HepG2 (cell line): ENCODE measurements at regions not wholly inside any gene's neighbourhood (a gene's known extent, or its start where the extent isn't known, plus 50 kb on each side); places are given as distances from the start of the nearest gene placed in this dataset.

ENCODE experiments used
- ATAC-seq: fragments of 200-7000 bp; cut with Tn5 transposase; 3 replicates; pipeline ENCODE4 v1.9.1; 2020; ENCODE audit warnings: mild to moderate bottlenecking, moderate library complexity
- BruUV-seq: library from RNA; stranded (reverse); fragments of 400-500 nt; replicated peaks from 2 replicates; lab custom pipeline; 2021; lab: Mats Ljungman, UMichigan
- CTCF ChIA-PET: fragments of 300-600 bp; formaldehyde crosslinking; extraction: SDS; loops from one replicate; lab custom pipeline; 2021; ENCODE audit warnings: low total read pairs, inconsistent platforms, low intra/inter-chr PET ratio; lab: Yijun Ruan, JAX
- POLR2A ChIA-PET: fragments of 350-600 bp; sonication (Branson Sonifier 250); formaldehyde crosslinking; loops from one replicate; lab custom pipeline; 2020; ENCODE audit warnings: antibody characterized with exemption, inconsistent platforms; lab: Yijun Ruan, JAX
- DNase-seq: peaks from one replicate; pipeline ENCODE4 v3.0.0-alpha.2; 2015; ENCODE audit warnings: low spot score
- FAIRE-seq: peaks from 3 replicates; lab custom pipeline; 2011; peaks lifted over from hg19 to GRCh38; lab: Jason Lieb, UNC
- H2AFZ ChIP-seq: one replicate; pipeline ENCODE4 v1.6.1; 2011; ENCODE audit warnings: low read length, inconsistent platforms
- H3K27ac ChIP-seq: fragments of 300-600 bp; 3 replicates; pipeline ENCODE4 v1.8.0; 2011; ENCODE audit warnings: mixed run types, mild to moderate bottlenecking, mixed read lengths, low read length, inconsistent platforms; ENCODE audit not compliant: insufficient read depth; ENCODE audit errors: extremely low read length
- H3K27me3 ChIP-seq, 2 experiments: fragments of 200-600 bp in 1 of 2; 2 replicates in 1 of 2; 3 replicates in 1 of 2; pipeline versions ENCODE4 v1.6.0 to v1.8.0; 2011; ENCODE audit warnings: low read length in 2 of 2, mild to moderate bottlenecking in 2 of 2, moderate library complexity in 2 of 2, inconsistent platforms in 1 of 2; ENCODE audit not compliant: insufficient read depth in 2 of 2, control insufficient read depth in 1 of 2
- H3K36me3 ChIP-seq, 2 experiments: fragments of 200-600 bp in 1 of 2; replicated peaks in 1 of 2; 2 replicates in 1 of 2; 3 replicates in 1 of 2; pipeline versions ENCODE4 v1.5.1 to v1.8.0; 2011; ENCODE audit warnings: low read length in 2 of 2, inconsistent platforms in 1 of 2; ENCODE audit not compliant: insufficient read depth in 2 of 2, control insufficient read depth in 1 of 2
- H3K4me1 ChIP-seq: 2 replicates; pipeline ENCODE4 v1.5.1; 2012; ENCODE audit warnings: low read length, inconsistent platforms; ENCODE audit not compliant: insufficient read depth
- H3K4me2 ChIP-seq: 2 replicates; pipeline ENCODE4 v1.6.0; 2011; ENCODE audit warnings: low read depth, low read length, inconsistent platforms
- H3K4me3 ChIP-seq, 3 experiments: fragments of 200-600 bp in 1 of 3; sonication (generic), shearing (Covaris generic) in 1 of 3; replicated peaks in 1 of 3; 2 replicates each; pipeline ENCODE4 v1.5.1; 2011 to 2016; ENCODE audit warnings: low read length in 3 of 3, inconsistent platforms in 2 of 3, low read depth in 2 of 3, mild to moderate bottlenecking in 2 of 3, control low read depth in 1 of 3, mixed read lengths in 1 of 3; ENCODE audit not compliant: insufficient read depth in 1 of 3
- H3K79me2 ChIP-seq: one replicate; pipeline ENCODE4 v1.6.1; 2011; ENCODE audit warnings: low read length, inconsistent platforms; ENCODE audit not compliant: insufficient read depth
- H3K9ac ChIP-seq: 2 replicates; pipeline ENCODE4 v1.6.0; 2011; ENCODE audit warnings: mild to moderate bottlenecking, low read depth, low read length, inconsistent platforms; ENCODE audit not compliant: insufficient read depth
- H3K9me3 ChIP-seq: 2 replicates; pipeline ENCODE4 v1.5.1; 2012; ENCODE audit warnings: mild to moderate bottlenecking, low read length
- H4K20me1 ChIP-seq: 2 replicates; pipeline ENCODE4 v1.6.0; 2011; ENCODE audit warnings: inconsistent platforms, mild to moderate bottlenecking, low read length, moderate library complexity; ENCODE audit not compliant: insufficient read depth
- ATF1 ChIP-seq: IDR thresholded peaks from 2 replicates; pipeline ENCODE4 v1.6.1; 2016; ENCODE audit warnings: mild to moderate bottlenecking, control low read depth
- CEBPG ChIP-seq: IDR thresholded peaks from 2 replicates; pipeline ENCODE4 v1.6.1; 2016
- ELF4 ChIP-seq: sonication (generic); formaldehyde crosslinking; IDR thresholded peaks from 2 replicates; pipeline ENCODE4 v1.5.0; 2020; ENCODE audit warnings: missing genetic modification reagents, mild to moderate bottlenecking, moderate library complexity, borderline replicate concordance
- FOSL2 ChIP-seq: sonication (generic); formaldehyde crosslinking; IDR thresholded peaks from 2 replicates; pipeline ENCODE4 v1.4.0; 2020; ENCODE audit warnings: missing genetic modification reagents
- FOXP1 ChIP-seq, 2 experiments: fragments of 450-650 bp in 1 of 2; IDR thresholded peaks; 2 replicates each; pipeline ENCODE4 v1.6.1; 2017 to 2018; ENCODE audit warnings: antibody characterized with exemption in 1 of 2
- KAT8 ChIP-seq: IDR thresholded peaks from 2 replicates; pipeline ENCODE4 v1.6.1; 2016; ENCODE audit warnings: missing genetic modification reagents, missing compliant biosample characterization
- KLF16 ChIP-seq, 2 experiments: sonication (generic) in 1 of 2; formaldehyde crosslinking in 1 of 2; IDR thresholded peaks; 2 replicates each; pipeline versions ENCODE4 v1.6.1 to v1.8.0; 2016 to 2023; ENCODE audit warnings: missing genetic modification reagents in 2 of 2, missing compliant biosample characterization in 1 of 2
- PBX3 ChIP-seq: sonication (generic); formaldehyde crosslinking; IDR thresholded peaks from 2 replicates; pipeline ENCODE4 v1.8.1; 2023; ENCODE audit warnings: missing genetic modification reagents, inconsistent platforms, borderline replicate concordance
- PPARG ChIP-seq: conservative IDR thresholded peaks from 2 replicates; pipeline ENCODE4 v1.6.1; 2016; ENCODE audit warnings: missing biosample characterization, missing genetic modification reagents
- RBM39 ChIP-seq: fragments of 200-400 bp; formaldehyde crosslinking; IDR thresholded peaks from one replicate; pipeline ENCODE4 v1.6.1; 2018; ENCODE audit warnings: antibody characterized with exemption, mild to moderate bottlenecking, low read depth, low read length; ENCODE audit not compliant: poor library complexity, severe bottlenecking
- RFXANK ChIP-seq: IDR thresholded peaks from 2 replicates; pipeline ENCODE4 v1.6.1; 2016
- SMARCE1 ChIP-seq: fragments of 450-650 bp; IDR thresholded peaks from 2 replicates; pipeline ENCODE4 v1.6.1; 2017; ENCODE audit warnings: borderline replicate concordance
- SOX13 ChIP-seq, 3 experiments: fragments of 450-650 bp in 1 of 3; sonication (generic) in 1 of 3; formaldehyde crosslinking in 1 of 3; IDR thresholded peaks in 2 of 3; conservative IDR thresholded peaks in 1 of 3; 2 replicates each; pipeline versions ENCODE4 v1.5.0 to v1.6.1; 2016 to 2020; ENCODE audit warnings: antibody characterized with exemption in 1 of 3, mild to moderate bottlenecking in 1 of 3, missing compliant biosample characterization in 1 of 3, missing genetic modification reagents in 1 of 3, moderate library complexity in 1 of 3
- SOX6 ChIP-seq, 2 experiments: fragments of 450-650 bp in 1 of 2; sonication (generic) in 1 of 2; formaldehyde crosslinking in 1 of 2; IDR thresholded peaks; 2 replicates each; pipeline versions ENCODE4 v1.4.0 to v1.6.1; 2017 to 2020; ENCODE audit warnings: antibody characterized with exemption in 1 of 2, mild to moderate bottlenecking in 1 of 2, missing genetic modification reagents in 1 of 2
- SRF ChIP-seq: IDR thresholded peaks from 2 replicates; pipeline ENCODE4 v1.6.1; 2011; ENCODE audit warnings: mild to moderate bottlenecking, low read depth, low read length, moderate library complexity
- ZGPAT ChIP-seq: IDR thresholded peaks from 2 replicates; pipeline ENCODE4 v1.6.1; 2016; ENCODE audit warnings: mild to moderate bottlenecking
- ZKSCAN8 ChIP-seq: IDR thresholded peaks from 2 replicates; pipeline ENCODE4 v1.6.1; 2016; ENCODE audit warnings: borderline replicate concordance, missing genetic modification reagents, missing compliant biosample characterization
- ZNF121 ChIP-seq: sonication (generic); formaldehyde crosslinking; IDR thresholded peaks from 2 replicates; pipeline ENCODE4 v1.5.0; 2020; ENCODE audit warnings: mild to moderate bottlenecking, missing genetic modification reagents
- ZNF441 ChIP-seq: sonication (generic); formaldehyde crosslinking; IDR thresholded peaks from 2 replicates; pipeline ENCODE4 v1.7.0; 2021; ENCODE audit warnings: missing genetic modification reagents, borderline replicate concordance
- ZNF614 ChIP-seq: IDR thresholded peaks from 2 replicates; pipeline ENCODE4 v1.6.1; 2018; ENCODE audit warnings: missing biosample characterization, missing genetic modification reagents, inconsistent platforms, borderline replicate concordance
- ZNF644 ChIP-seq: IDR thresholded peaks from 2 replicates; pipeline ENCODE4 v1.6.1; 2016; ENCODE audit warnings: low read depth
- ZNF780A ChIP-seq: sonication (generic); formaldehyde crosslinking; IDR thresholded peaks from 2 replicates; pipeline ENCODE4 v1.8.0; 2022; ENCODE audit warnings: mild to moderate bottlenecking, missing genetic modification reagents, moderate library complexity
- WGBS: methylation state at CpG from one replicate; pipeline ENCODE4 v1.1.6; 2017; ENCODE audit warnings: low lambda C conversion rate; 5-methylcytosine and 5-hydroxymethylcytosine counted together
- in situ Hi-C: cut with HindIII; loops from 2 replicates; pipeline ENCODE4 v1.10.0; 2017; ENCODE audit warnings: low pct_unique_long_range_greater_than_20kb; ENCODE audit not compliant: extremely low pct_ligation_motif_present
- intact Hi-C: fragments of 100-400 bp; cut with micrococcal nuclease; formaldehyde crosslinking; loops from one replicate; pipeline ENCODE4 v1.10.0; 2022; ENCODE audit not compliant: unreplicated experiment
- TF ChIP-seq, protein P1 (sequence below): IDR thresholded peaks from 2 replicates; pipeline ENCODE4 v1.6.1; 2016; ENCODE audit warnings: mild to moderate bottlenecking, missing biosample characterization, missing genetic modification reagents

DNA sequence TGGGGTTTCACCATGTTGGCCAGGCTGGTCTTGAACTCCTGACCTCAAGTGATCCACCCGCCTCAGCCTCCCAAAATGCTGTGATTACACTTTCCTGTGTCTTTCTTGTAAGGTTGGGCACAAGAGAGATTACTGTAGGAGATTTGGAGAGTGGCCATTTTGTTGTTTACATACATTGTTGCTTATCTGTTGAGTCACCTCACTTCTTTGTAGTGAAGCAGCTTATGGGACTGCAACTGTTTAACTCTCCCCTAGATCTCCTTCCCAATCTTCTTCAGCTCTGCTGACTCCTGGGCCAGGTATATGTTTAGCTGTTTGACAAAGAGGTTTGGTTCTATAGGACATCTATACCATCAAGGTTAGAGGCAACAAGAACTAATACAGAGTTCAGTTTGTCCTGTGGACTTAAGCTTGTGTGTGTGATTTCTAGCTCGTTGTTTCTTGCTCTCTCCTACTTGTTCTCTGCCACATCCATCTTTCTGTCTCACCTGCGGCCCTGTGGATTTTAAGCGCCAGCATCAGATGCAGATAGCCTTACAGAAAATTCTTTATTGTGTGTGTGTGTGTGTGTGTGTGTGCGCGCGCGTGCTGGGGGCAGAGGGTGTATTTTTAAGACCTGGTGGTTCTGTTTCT, 95.4 kb downstream of the HAUS1 start:
- no peak overlapping the region for H3K4me3 ChIP-seq
- peak overlapping the region; percentile 6; the same call in 1 of the 2 replicates for H3K9ac ChIP-seq
- no peaks in the 10 kb centered on the region for H3K27me3 ChIP-seq
- no TSS peak for BruUV-seq
- no peaks in the 10 kb centered on the region for H3K36me3 ChIP-seq
- in situ Hi-C loops, result no loop called here
- peak overlapping the region; percentile 4; the same call in 1 of the 2 replicates for H3K4me2 ChIP-seq
- H3K9me3 ChIP-seq, result no peaks in the 10 kb centered on the region
- no peaks in the 10 kb centered on the region for H4K20me1 ChIP-seq
- no peak overlapping the region for H2AFZ ChIP-seq
- CTCF ChIA-PET, result no interaction called here
- H3K79me2 ChIP-seq, result peaks cover 46% of the 10 kb centered on the region
- ATAC-seq (peak; percentile 90), DNase-seq (peak; percentile 62), FAIRE-seq (no peak)
- POLR2A ChIA-PET, result interaction anchor here (0.8 to 1.7 kb wide), 2 partner anchors 24 to 26 kb away, joined by 4 to 6 read pairs; a partner anchor contains a TSS
- intact Hi-C loops, result no loop called here
- 64% methylated on average over 8 of the region's 8 CpGs for WGBS
- H3K4me1 ChIP-seq, result peaks cover 24% of the 10 kb centered on the region
- peak overlapping the region; percentile 48 for H3K27ac ChIP-seq
- no peak for TF ChIP-seq ZNF780A (CRISPR knock-in tag)
- TF ChIP-seq ELF4, result no peak
- 0 out of 2 replicates have a peak, but pooled peaks have one; percentile 26 for TF ChIP-seq CEBPG
- no peak for TF ChIP-seq ZNF121 (CRISPR knock-in tag)
- TF ChIP-seq FOXP1 (IDR thresholded peaks at IDR 0.05), result peak; percentile 38; the same call in 1 of the 2 replicates
- TF ChIP-seq FOXP1 (CRISPR knock-in tag; IDR thresholded peaks at IDR 0.05), result peak; percentile 61; the same call in 1 of the 2 replicates
- TF ChIP-seq ATF1 (CRISPR knock-in tag), result no peak
- no peak for TF ChIP-seq SRF
- TF ChIP-seq SOX13 (IDR thresholded peaks at IDR 0.05), result no peak
- TF ChIP-seq SOX13 (CRISPR knock-in tag; conservative IDR thresholded peaks at IDR 0.05 in 1 of 2, IDR thresholded peaks at IDR 0.05 in 1 of 2), result peak in 1 of 2 experiments; percentile 66; a peak in 2 of 4 replicates
- no peak for TF ChIP-seq SOX6 (IDR thresholded peaks at IDR 0.05)
- peak; percentile 59 for TF ChIP-seq SOX6 (CRISPR knock-in tag; IDR thresholded peaks at IDR 0.05)
- TF ChIP-seq ZKSCAN8 (CRISPR knock-in tag), result no peak
- TF ChIP-seq RBM39, result no peak
- TF ChIP-seq ZNF441 (CRISPR knock-in tag), result no peak
- TF ChIP-seq ZGPAT, result 0 out of 2 replicates have a peak, but pooled peaks have one; percentile 17
- TF ChIP-seq PBX3, result no peak
- TF ChIP-seq KAT8 (CRISPR knock-in tag), result 0 out of 2 replicates have a peak, but pooled peaks have one; percentile 24
- TF ChIP-seq FOSL2 (CRISPR knock-in tag), result peak; percentile 77
- TF ChIP-seq, protein P1, sequence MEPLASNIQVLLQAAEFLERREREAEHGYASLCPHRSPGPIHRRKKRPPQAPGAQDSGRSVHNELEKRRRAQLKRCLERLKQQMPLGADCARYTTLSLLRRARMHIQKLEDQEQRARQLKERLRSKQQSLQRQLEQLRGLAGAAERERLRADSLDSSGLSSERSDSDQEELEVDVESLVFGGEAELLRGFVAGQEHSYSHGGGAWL (CRISPR knock-in tag), result no peak
- no peak for TF ChIP-seq RFXANK
- no peak for TF ChIP-seq KLF16 (CRISPR knock-in tag; IDR thresholded peaks at IDR 0.05)
- no peak for TF ChIP-seq ZNF614 (CRISPR knock-in tag)
- peak; percentile 33; the same call in 1 of the 2 replicates for TF ChIP-seq PPARG
- TF ChIP-seq SMARCE1, result no peak
- TF ChIP-seq ZNF644 (CRISPR knock-in tag), result no peak
